GM12878 (cell line): ENCODE measurements at regions not wholly inside any gene's neighbourhood (a gene's known extent, or its start where the extent isn't known, plus 50 kb on each side); places are given as distances from the start of the nearest gene placed in this dataset.

ENCODE experiments used
- BCL3 ChIP-seq: IDR thresholded peaks from 2 replicates; pipeline ENCODE4 v1.6.1; 2011; ENCODE audit warnings: borderline replicate concordance, low read depth, mild to moderate bottlenecking, moderate library complexity, low read length; ENCODE audit not compliant: insufficient read depth, poor library complexity, severe bottlenecking
- BHLHE40 ChIP-seq, 2 experiments: fragments of 450-650 bp in 1 of 2; IDR thresholded peaks; 2 replicates each; pipeline ENCODE4 v1.6.1; 2011 to 2017; ENCODE audit warnings: low read depth in 2 of 2, borderline replicate concordance in 1 of 2, improper control_type of control experiment in 1 of 2, low read length in 1 of 2, mild to moderate bottlenecking in 1 of 2
- JUNB ChIP-seq: IDR thresholded peaks from 2 replicates; pipeline ENCODE4 v1.6.1; 2016; ENCODE audit warnings: antibody characterized with exemption, mild to moderate bottlenecking
- POLR2A ChIP-seq: IDR thresholded peaks from 2 replicates; pipeline ENCODE4 v1.6.1; 2011; ENCODE audit warnings: low read depth, mild to moderate bottlenecking, low read length
- POLR2AphosphoS5 ChIP-seq: IDR thresholded peaks from 2 replicates; pipeline ENCODE4 v1.6.1; 2011; ENCODE audit warnings: mild to moderate bottlenecking, low read length, inconsistent platforms
- POU2F2 ChIP-seq: IDR thresholded peaks from 3 replicates; pipeline ENCODE4 v1.6.1; 2011; ENCODE audit warnings: low read depth, mild to moderate bottlenecking, low read length, borderline replicate concordance
- REST ChIP-seq: IDR thresholded peaks from 2 replicates; pipeline ENCODE4 v1.6.1; 2012; ENCODE audit warnings: mild to moderate bottlenecking, low read depth, low read length
- STAT1 ChIP-seq: fragments of 450-650 bp; conservative IDR thresholded peaks from 2 replicates; pipeline ENCODE4 v1.6.1; 2014; ENCODE audit warnings: antibody characterized with exemption, mild to moderate bottlenecking
- TBL1XR1 ChIP-seq: IDR thresholded peaks from 2 replicates; pipeline ENCODE4 v1.6.1; 2012; ENCODE audit warnings: low read depth, low read length, improper control_type of control experiment
- TCF3 ChIP-seq: IDR thresholded peaks from 2 replicates; pipeline ENCODE4 v1.6.1; 2012; ENCODE audit warnings: low read depth, mild to moderate bottlenecking, low read length, borderline replicate concordance; ENCODE audit not compliant: insufficient read depth
- ZNF274 ChIP-seq: IDR thresholded peaks from one replicate; pipeline ENCODE4 v1.8.0; 2011; ENCODE audit not compliant: insufficient read length, insufficient read depth
- TF ChIP-seq, protein P1 (sequence below): IDR thresholded peaks from 2 replicates; pipeline ENCODE4 v1.6.1; 2011; ENCODE audit warnings: borderline replicate concordance, low read depth, mild to moderate bottlenecking, moderate library complexity, mixed read lengths, low read length; ENCODE audit not compliant: insufficient read depth; ENCODE audit errors: extremely low read length
- TF ChIP-seq, protein P2 (sequence below): IDR thresholded peaks from 2 replicates; pipeline ENCODE4 v1.6.1; 2011; ENCODE audit warnings: low read depth, low read length, improper control_type of control experiment, borderline replicate concordance
- TF ChIP-seq, protein P3 (sequence below), 3 experiments: IDR thresholded peaks in 2 of 3; conservative IDR thresholded peaks in 1 of 3; 2 replicates each; pipeline ENCODE4 v1.5.1; 2011; ENCODE audit warnings: low read depth in 3 of 3, low read length in 3 of 3, mild to moderate bottlenecking in 3 of 3, control low read depth in 2 of 3, moderate library complexity in 2 of 3, inconsistent platforms in 1 of 3, mixed read lengths in 1 of 3; ENCODE audit not compliant: control insufficient read depth in 2 of 3, insufficient read depth in 1 of 3; ENCODE audit errors: extremely low read depth in 1 of 3

DNA sequence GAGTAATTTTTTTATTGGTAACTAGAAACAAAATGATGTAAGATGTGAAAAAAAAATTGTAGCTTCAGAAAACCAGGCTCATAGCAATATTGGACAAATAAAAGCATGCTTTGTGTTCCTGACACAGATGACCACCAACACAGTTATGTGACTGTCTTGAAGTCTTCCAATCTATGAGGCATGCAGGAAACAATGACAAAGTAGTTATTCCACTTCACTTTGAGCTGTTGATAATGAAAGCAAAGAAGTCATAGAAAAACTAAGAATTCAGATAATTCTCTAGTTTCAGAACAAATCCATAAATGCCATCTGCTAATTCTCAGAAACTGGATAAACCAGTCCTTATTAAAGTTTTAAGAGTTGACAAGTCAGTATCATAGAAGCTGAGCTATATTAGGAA is 378.4 kb upstream of the SEMA3D start:
- TF ChIP-seq POLR2AphosphoS5 (no peak), ZNF274 (no peak), POLR2A (no peak), JUNB (no peak), TCF3 (no peak), POU2F2 (no peak), BHLHE40 (IDR thresholded peaks at IDR 0.05; ENCODE audit: borderline replicate concordance in 1 of 2, low read depth in 2 of 2, low read length in 1 of 2) (no peak), REST (no peak), BCL3 (no peak), STAT1 (no peak), TBL1XR1 (no peak)
- TF ChIP-seq, protein P1, sequence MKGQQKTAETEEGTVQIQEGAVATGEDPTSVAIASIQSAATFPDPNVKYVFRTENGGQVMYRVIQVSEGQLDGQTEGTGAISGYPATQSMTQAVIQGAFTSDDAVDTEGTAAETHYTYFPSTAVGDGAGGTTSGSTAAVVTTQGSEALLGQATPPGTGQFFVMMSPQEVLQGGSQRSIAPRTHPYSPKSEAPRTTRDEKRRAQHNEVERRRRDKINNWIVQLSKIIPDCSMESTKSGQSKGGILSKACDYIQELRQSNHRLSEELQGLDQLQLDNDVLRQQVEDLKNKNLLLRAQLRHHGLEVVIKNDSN, result no peak
- TF ChIP-seq, protein P2, sequence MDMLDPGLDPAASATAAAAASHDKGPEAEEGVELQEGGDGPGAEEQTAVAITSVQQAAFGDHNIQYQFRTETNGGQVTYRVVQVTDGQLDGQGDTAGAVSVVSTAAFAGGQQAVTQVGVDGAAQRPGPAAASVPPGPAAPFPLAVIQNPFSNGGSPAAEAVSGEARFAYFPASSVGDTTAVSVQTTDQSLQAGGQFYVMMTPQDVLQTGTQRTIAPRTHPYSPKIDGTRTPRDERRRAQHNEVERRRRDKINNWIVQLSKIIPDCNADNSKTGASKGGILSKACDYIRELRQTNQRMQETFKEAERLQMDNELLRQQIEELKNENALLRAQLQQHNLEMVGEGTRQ, result no peak
- TF ChIP-seq, protein P3, sequence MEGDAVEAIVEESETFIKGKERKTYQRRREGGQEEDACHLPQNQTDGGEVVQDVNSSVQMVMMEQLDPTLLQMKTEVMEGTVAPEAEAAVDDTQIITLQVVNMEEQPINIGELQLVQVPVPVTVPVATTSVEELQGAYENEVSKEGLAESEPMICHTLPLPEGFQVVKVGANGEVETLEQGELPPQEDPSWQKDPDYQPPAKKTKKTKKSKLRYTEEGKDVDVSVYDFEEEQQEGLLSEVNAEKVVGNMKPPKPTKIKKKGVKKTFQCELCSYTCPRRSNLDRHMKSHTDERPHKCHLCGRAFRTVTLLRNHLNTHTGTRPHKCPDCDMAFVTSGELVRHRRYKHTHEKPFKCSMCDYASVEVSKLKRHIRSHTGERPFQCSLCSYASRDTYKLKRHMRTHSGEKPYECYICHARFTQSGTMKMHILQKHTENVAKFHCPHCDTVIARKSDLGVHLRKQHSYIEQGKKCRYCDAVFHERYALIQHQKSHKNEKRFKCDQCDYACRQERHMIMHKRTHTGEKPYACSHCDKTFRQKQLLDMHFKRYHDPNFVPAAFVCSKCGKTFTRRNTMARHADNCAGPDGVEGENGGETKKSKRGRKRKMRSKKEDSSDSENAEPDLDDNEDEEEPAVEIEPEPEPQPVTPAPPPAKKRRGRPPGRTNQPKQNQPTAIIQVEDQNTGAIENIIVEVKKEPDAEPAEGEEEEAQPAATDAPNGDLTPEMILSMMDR (IDR thresholded peaks at IDR 0.05 in 2 of 3, conservative IDR thresholded peaks at IDR 0.05 in 1 of 3; ENCODE audit: control insufficient read depth in 2 of 3, extremely low read depth in 1 of 3, insufficient read depth in 1 of 3, low read depth in 3 of 3, low read length in 3 of 3), result no peak
